KBM-7 (cell line): ENCODE measurements at regions not wholly inside any gene's neighbourhood (a gene's known extent, or its start where the extent isn't known, plus 50 kb on each side); places are given as distances from the start of the nearest gene placed in this dataset.

Experiments used
- DNase-seq: peaks from one replicate; pipeline ENCODE4 v3.0.0-alpha.2; 2015
- in situ Hi-C: fragments of 300-500 bp; cut with MboI; formaldehyde crosslinking; loops from 2 replicates; pipeline ENCODE4 v1.14.3; 2020; ENCODE audit warnings: low sequenced_read_pairs, low pct_unique_long_range_greater_than_20kb, mixed read lengths

GRCh38 chr14:55800156-55800785 lies 220.3 kb downstream of the KTN1 start:
- no peak for DNase-seq
- in situ Hi-C loops: no loop called here

DNA sequence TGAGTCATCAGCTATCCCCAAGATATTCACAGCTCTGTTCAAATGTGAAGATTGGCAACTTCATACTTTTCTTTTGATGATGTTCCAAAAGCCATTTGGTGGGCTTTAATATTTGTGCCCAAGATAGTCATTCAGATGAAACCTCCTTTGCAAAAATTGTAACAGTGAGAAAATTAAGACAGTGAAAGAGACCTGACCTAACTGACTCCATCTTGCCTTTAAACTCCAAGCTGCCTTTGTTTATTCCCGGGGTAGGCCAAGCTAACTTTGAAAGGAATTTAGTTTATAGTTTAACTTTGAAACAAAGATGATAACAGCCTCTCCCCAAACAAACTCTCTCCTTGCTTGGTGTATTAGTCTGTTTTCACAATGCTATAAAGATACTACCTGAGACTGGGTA lies 221.1 kb downstream of the KTN1 start:
- in situ Hi-C loops: no loop called here
- DNase-seq: no peak

GRCh38 chr14:55802986-55803872 lies 223.2 kb downstream of the KTN1 start:
- DNase-seq: no peak
- in situ Hi-C loops: no loop called here

DNA sequence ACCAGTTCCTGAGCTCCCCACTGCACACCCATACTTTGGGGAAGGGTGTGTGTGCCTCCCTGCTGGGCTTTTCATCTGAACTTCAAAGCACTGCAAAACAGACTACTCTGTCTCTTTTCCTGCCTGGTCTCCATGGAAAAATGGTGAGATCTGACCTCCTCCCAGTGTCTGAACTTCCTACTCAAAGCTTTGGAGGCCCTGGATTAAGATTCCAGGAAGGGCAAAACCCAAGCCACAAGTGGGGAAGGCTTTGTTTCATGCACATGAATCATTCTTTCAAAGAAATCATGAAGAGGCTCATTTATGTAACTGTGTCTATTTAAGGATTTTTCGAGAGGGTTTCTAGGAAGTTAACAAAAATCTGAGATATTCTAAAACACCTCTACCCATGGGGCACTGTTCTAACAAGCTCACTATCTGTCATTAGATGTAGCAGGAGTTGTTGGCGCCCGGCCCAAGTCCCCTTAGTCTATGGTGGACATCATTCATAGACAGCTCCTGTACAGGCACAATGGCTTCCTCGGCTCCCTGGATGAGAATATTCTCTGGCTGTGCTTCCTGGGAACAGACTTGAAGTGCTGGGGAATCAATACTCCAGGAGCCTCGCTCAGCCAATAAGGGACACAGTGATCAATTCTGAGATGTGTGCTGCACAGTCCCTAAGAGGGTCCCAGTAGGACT lies 224.0 kb downstream of the KTN1 start:
- in situ Hi-C loops: no loop called here
- no peak for DNase-seq

GRCh38 chr14:55805250-55805649 lies 225.2 kb downstream of the KTN1 start:
- in situ Hi-C loops: no loop called here
- DNase-seq: no peak

- in situ Hi-C loops: no loop called here
- DNase-seq: peak; percentile 76
Measured at GRCh38 chr14:55807053-55807880, 227.3 kb downstream of the KTN1 start.

DNA sequence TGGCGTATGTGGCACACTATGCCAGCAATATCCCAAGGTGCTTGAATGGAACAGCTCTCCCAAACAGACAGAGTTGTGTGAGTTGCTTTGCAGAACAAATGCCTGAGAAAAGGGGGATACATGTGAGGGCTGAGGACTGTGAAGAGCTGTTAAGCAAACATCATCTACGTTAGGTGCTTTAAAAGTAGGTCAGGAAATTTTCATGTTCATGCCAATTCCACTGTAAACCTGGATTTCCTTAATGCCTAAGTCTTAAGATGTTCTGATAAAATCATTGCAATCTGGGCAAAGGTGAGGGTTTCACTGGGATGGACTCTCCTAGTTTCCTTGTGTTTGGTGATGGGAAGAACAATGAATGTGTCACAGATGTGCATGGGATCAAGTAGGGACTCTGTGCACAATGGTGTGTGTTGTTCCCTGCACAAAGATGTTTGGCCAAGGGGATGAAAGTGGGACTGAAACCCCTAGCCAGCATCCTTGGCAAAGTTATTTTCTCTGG lies 227.9 kb downstream of the KTN1 start:
- DNase-seq: no peak
- in situ Hi-C loops: no loop called here

- in situ Hi-C loops: no loop called here
- DNase-seq: no peak
Measured at GRCh38 chr14:55813630-55814029, 233.6 kb downstream of the KTN1 start.

DNA sequence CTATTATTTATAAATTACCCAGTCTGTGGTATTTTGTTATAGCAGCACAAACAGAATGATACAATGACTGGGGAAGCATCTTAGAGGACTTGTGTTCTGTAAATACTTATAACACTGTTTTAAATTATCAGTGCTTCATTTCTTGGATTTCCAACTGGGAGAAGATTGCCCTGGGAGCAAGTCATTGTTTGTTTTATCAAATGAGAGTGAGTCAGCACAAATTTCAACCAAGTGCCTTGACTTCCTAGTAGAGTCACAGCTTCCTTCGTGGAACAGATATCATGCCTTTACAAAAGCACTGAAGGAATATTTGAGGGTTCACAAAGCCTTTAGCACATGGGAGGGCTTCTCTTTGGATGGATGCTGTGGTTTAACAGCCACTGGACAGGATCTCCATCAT lies 234.1 kb downstream of the KTN1 start:
- DNase-seq: no peak
- in situ Hi-C loops: no loop called here

DNA sequence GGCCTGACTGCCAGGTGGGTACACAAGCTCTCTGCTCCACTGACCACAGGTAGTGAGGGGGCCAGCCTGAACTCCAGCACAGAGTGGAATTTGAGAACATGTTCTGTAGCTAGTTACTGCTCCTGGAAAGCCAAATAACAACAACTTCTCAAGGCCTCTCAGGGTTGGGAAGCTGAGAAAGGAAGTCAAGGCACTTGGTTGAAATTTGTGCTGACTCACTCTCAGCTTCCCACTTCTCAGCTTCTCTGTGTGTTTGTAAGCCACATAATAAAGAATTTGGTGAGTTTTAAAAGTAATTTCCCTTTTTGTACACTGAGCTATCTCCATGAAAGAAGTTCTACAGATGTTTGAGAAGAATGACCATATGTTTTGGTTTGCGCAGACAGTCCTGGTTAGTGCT lies 234.9 kb downstream of the KTN1 start:
- DNase-seq: peak; percentile 62
- in situ Hi-C loops: no loop called here

- in situ Hi-C loops: no loop called here
- no peak for DNase-seq
Measured at GRCh38 chr14:55816225-55816624, 236.2 kb downstream of the KTN1 start.

DNA sequence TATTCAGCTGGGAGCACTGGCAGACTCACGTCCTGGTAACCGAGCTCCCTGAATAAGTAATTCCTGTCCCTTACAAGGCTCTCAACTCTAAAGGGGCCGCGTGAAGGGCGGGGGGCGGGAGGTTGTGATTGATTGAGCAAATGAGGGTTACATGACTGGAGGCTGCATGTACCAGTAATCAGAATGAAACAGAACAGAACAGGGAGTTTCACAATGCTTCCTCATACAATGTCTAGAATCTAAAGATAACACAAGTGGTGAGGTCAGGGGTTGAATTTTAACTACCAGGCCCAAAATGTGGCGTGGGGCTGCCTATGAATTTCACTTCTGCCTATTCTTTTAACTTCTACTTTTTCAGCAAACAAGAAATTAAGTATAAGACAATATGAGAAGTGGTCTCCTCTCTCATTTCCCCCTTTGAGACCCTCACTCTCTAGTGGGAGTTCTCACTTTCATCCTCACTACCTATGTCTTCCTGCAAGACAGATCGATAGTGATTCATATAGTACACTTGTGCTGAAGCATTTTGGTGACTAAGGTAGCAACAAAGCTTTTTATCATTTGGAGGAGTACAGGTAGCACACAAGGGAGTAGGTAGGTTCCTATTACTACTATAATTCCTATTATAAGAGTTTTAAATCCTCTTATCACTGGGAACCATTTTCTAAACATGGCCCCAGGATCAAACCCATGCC lies 239.8 kb downstream of the KTN1 start:
- in situ Hi-C loops: no loop called here
- DNase-seq: peak; percentile 67

- in situ Hi-C loops: no loop called here
- no peak for DNase-seq
Measured at GRCh38 chr14:55822906-55823305, 242.9 kb downstream of the KTN1 start.

DNA sequence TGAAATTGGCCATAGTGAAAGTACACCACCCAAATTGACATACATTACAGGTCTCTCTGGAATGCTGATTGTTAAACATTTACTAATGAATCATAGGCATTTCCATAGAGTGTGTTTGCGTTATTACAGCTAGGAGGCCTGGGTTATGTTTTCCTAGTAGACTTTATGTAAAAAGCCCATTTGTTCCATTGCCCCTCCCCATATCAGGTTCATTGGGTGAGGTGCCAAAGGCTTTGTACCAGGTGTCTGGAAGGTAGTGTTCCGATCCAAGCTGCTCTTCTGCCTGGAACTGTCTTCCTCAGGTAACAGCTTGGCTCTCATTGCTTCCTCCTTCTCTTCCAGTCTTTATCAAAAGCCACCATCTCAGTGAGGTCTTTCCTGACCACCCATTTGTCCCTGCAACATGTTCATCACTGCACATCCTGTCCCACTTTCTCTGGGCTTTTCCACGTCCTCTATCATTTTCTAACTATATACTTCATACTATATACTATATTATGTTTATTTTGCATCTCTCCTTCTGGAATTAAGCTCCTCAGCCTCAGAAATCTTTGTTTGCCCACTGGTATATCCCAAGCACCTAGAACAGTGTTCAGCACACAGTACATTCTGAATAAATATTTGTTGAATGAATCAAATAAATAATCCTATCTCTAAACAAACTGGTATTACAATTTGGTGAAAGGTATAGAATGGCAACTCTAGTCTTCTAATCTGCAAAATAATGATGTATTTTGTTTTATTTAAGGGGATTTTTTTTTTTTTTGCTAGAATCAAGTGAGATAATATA lies 252.3 kb downstream of the KTN1 start:
- no peak for DNase-seq
- in situ Hi-C loops: no loop called here

- DNase-seq: no peak
Measured at GRCh38 chr14:55832974-55833373, 253.0 kb downstream of the KTN1 start.

GRCh38 chr14:55834390-55834789 lies 254.4 kb downstream of the KTN1 start:
- in situ Hi-C loops: no loop called here
- no peak for DNase-seq

More at GRCh38 chr14:55832974-55833373, 253.0 kb downstream of the KTN1 start:
- in situ Hi-C loops: no loop called here

DNA sequence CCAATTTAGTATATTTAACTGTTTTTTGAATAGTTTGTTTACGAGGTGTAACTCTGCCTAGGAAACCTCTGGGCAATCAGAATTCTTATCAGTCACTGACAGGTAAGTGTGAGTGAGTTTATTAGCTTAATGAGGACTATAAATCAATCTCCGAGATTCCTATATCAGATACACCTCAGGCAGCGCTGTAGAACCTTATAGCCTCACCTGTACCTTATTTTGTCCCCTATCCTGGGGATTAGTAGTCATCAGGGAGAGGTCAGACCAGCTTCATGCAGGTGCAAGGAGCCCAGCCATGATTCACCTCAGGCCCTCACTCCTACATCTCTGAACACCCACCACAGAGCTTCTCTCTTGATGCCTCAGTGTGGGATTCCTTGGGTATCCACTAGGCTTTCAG lies 256.0 kb downstream of the KTN1 start:
- in situ Hi-C loops: no loop called here
- DNase-seq: no peak

GRCh38 chr14:55837467-55837866 lies 257.5 kb downstream of the KTN1 start:
- no peak for DNase-seq
- in situ Hi-C loops: no loop called here
